ENCODE measurements at regions not wholly inside any gene's neighbourhood (a gene's known extent, or its start where the extent isn't known, plus 50 kb on each side); places are given as distances from the start of the nearest gene placed in this dataset.

GRCh38 chr5:74131250-74131649 lies 505.3 kb downstream of the ARHGEF28 start:
- no peaks in the 10 kb centered on the region for H3K4me1 ChIP-seq (ENCODE audit: low read length)
- no peak overlapping the region for H3K9ac ChIP-seq (ENCODE audit: low read length)
- H3K9me2 ChIP-seq (replicated peaks; ENCODE audit: insufficient read depth, low read length), result no peaks in the 10 kb centered on the region; the same call in 1 of the 2 replicates
- H3K79me2 ChIP-seq (ENCODE audit: low read length), result no peaks in the 10 kb centered on the region
- H3F3A ChIP-seq (ENCODE audit: insufficient read depth, low read length), result no peaks in the 10 kb centered on the region
- H3K27me3 ChIP-seq (replicated peaks; ENCODE audit: insufficient read depth, low read length), result no peaks in the 10 kb centered on the region
- DNase-seq, result no peak
- H3K27ac ChIP-seq (ENCODE audit: low read length), result no peak overlapping the region
- TF ChIP-seq CTCF (IDR thresholded peaks at IDR 0.05; ENCODE audit: low read length) (no peak), EZH2 (optimal IDR thresholded peaks at IDR 0.05; ENCODE audit: low read depth, low read length) (no peak)
- H3K4me3 ChIP-seq (ENCODE audit: low read length), result no peak overlapping the region
- H3K4me2 ChIP-seq (ENCODE audit: low read depth, low read length), result no peak overlapping the region
- H4K20me1 ChIP-seq (ENCODE audit: insufficient read depth, low read length), result no peaks in the 10 kb centered on the region
- no peaks in the 10 kb centered on the region for H3K36me3 ChIP-seq (replicated peaks; ENCODE audit: insufficient read depth, low read length)
- no peak overlapping the region for H2AFZ ChIP-seq (ENCODE audit: low read length)
- no peaks in the 10 kb centered on the region for H3K9me3 ChIP-seq (replicated peaks; ENCODE audit: insufficient read depth, low read length)

- no peak overlapping the region for H3K27ac ChIP-seq (ENCODE audit: low read length)
- no peaks in the 10 kb centered on the region for H3F3A ChIP-seq (ENCODE audit: insufficient read depth, low read length)
- H3K4me3 ChIP-seq (ENCODE audit: low read length), result no peak overlapping the region
- H3K4me2 ChIP-seq (ENCODE audit: low read depth, low read length), result no peak overlapping the region
- TF ChIP-seq EZH2 (optimal IDR thresholded peaks at IDR 0.05; ENCODE audit: low read depth, low read length), result no peak
- no peak for TF ChIP-seq EZH2phosphoT487 (IDR thresholded peaks at IDR 0.05; ENCODE audit: low read length)
- TF ChIP-seq CTCF (IDR thresholded peaks at IDR 0.05; ENCODE audit: low read length), result no peak
- no peak overlapping the region for H3K9ac ChIP-seq (ENCODE audit: low read length)
- no peaks in the 10 kb centered on the region; the same call in 1 of the 2 replicates for H3K9me2 ChIP-seq (replicated peaks; ENCODE audit: insufficient read depth, low read length)
- H3K9me3 ChIP-seq (replicated peaks; ENCODE audit: insufficient read depth, low read length), result no peaks in the 10 kb centered on the region
- H3K4me1 ChIP-seq (ENCODE audit: low read length), result no peaks in the 10 kb centered on the region
- H4K20me1 ChIP-seq (ENCODE audit: insufficient read depth, low read length), result no peaks in the 10 kb centered on the region
- no peaks in the 10 kb centered on the region for H3K27me3 ChIP-seq (replicated peaks; ENCODE audit: insufficient read depth, low read length)
- DNase-seq, result no peak
- H3K36me3 ChIP-seq (replicated peaks; ENCODE audit: insufficient read depth, low read length), result no peaks in the 10 kb centered on the region
- H3K79me2 ChIP-seq (ENCODE audit: low read length), result no peaks in the 10 kb centered on the region
- no peak overlapping the region for H2AFZ ChIP-seq (ENCODE audit: low read length)
Measured at GRCh38 chr5:74130155-74130897, 504.3 kb downstream of the ARHGEF28 start.

GRCh38 chr5:74127381-74128320 lies 501.7 kb downstream of the ARHGEF28 start:
- Histone ChIP-seq H3K9ac (ENCODE audit: low read length) (no peak overlapping the region), H3K9me3 (replicated peaks; ENCODE audit: insufficient read depth, low read length) (no peaks in the 10 kb centered on the region), H3K27ac (ENCODE audit: low read length) (no peak overlapping the region), H2AFZ (ENCODE audit: low read length) (no peak overlapping the region), H3K27me3 (replicated peaks; ENCODE audit: insufficient read depth, low read length) (no peaks in the 10 kb centered on the region), H3K4me1 (ENCODE audit: low read length) (no peaks in the 10 kb centered on the region), H3K36me3 (replicated peaks; ENCODE audit: insufficient read depth, low read length) (no peaks in the 10 kb centered on the region), H3K9me2 (replicated peaks; ENCODE audit: insufficient read depth, low read length) (no peaks in the 10 kb centered on the region), H3F3A (ENCODE audit: insufficient read depth, low read length) (no peaks in the 10 kb centered on the region), H3K4me2 (ENCODE audit: low read depth, low read length) (no peak overlapping the region), H4K20me1 (ENCODE audit: insufficient read depth, low read length) (no peaks in the 10 kb centered on the region), H3K79me2 (ENCODE audit: low read length) (no peaks in the 10 kb centered on the region), H3K4me3 (ENCODE audit: low read length) (no peak overlapping the region)
- TF ChIP-seq EZH2phosphoT487 (IDR thresholded peaks at IDR 0.05; ENCODE audit: low read length), result no peak
- TF ChIP-seq EZH2 (optimal IDR thresholded peaks at IDR 0.05; ENCODE audit: low read depth, low read length), result no peak
- TF ChIP-seq CTCF (IDR thresholded peaks at IDR 0.05; ENCODE audit: low read length), result no peak
- no peak for DNase-seq
